Karpas-422 (cell line): ENCODE measurements at regions not wholly inside any gene's neighbourhood (a gene's known extent, or its start where the extent isn't known, plus 50 kb on each side); places are given as distances from the start of the nearest gene placed in this dataset.
"Not testable (repeated sequence)": the region's sequence is repeated elsewhere in the genome, so short reads cannot be mapped to it uniquely, and the experiment has no call there.

Experiments
- DNase-seq: peaks from one replicate; pipeline ENCODE4 v3.0.0-alpha.2; 2015
- H2AFZ ChIP-seq: fragments of 200-600 bp; sonication (generic); 2 replicates; pipeline ENCODE4 v1.6.1; 2014; ENCODE audit warnings: antibody characterized with exemption, low read length, mixed read lengths
- H3K27ac ChIP-seq: fragments of 200-600 bp; sonication (generic); 2 replicates; pipeline ENCODE4 v1.5.1; 2014; ENCODE audit warnings: mild to moderate bottlenecking, low read length, moderate library complexity
- H3K27me3 ChIP-seq: fragments of 200-600 bp; sonication (generic); 2 replicates; pipeline ENCODE4 v1.6.1; 2014; ENCODE audit warnings: low read length, mixed read lengths
- H3K36me3 ChIP-seq: fragments of 200-600 bp; sonication (generic); 2 replicates; pipeline ENCODE4 v1.6.1; 2014; ENCODE audit warnings: low read length, mixed read lengths; ENCODE audit not compliant: insufficient read depth
- H3K4me1 ChIP-seq: fragments of 200-600 bp; sonication (generic); 2 replicates; pipeline ENCODE4 v1.6.1; 2014; ENCODE audit warnings: mild to moderate bottlenecking, low read length, mixed read lengths
- H3K4me2 ChIP-seq: fragments of 200-600 bp; sonication (generic); 2 replicates; pipeline ENCODE4 v1.6.1; 2014; ENCODE audit warnings: low read length, low read depth, mild to moderate bottlenecking; ENCODE audit not compliant: poor library complexity, severe bottlenecking
- H3K4me3 ChIP-seq: fragments of 200-600 bp; sonication (generic); 2 replicates; pipeline ENCODE4 v1.5.1; 2014; ENCODE audit warnings: mild to moderate bottlenecking, antibody characterized with exemption, low read length, mixed read lengths
- H3K79me2 ChIP-seq: fragments of 200-600 bp; sonication (generic); 2 replicates; pipeline ENCODE4 v1.6.1; 2014; ENCODE audit warnings: mild to moderate bottlenecking, low read length, mixed read lengths
- H3K9ac ChIP-seq: fragments of 200-600 bp; sonication (generic); 2 replicates; pipeline ENCODE4 v1.6.0; 2014; ENCODE audit warnings: low read length
- H3K9me2 ChIP-seq: fragments of 200-600 bp; sonication (generic), shearing (Covaris generic); replicated peaks from 2 replicates; pipeline ENCODE4 v1.6.0; 2014; ENCODE audit warnings: mild to moderate bottlenecking, low read length, moderate library complexity; ENCODE audit not compliant: insufficient read depth
- H3K9me3 ChIP-seq: fragments of 300-700, 200-600 bp; sonication (generic); 2 replicates; pipeline ENCODE4 v1.6.1; 2014; ENCODE audit warnings: low read length, mixed read lengths
- H4K20me1 ChIP-seq: fragments of 200-600 bp; sonication (generic); 2 replicates; pipeline ENCODE4 v1.6.1; 2014; ENCODE audit warnings: mild to moderate bottlenecking, antibody characterized with exemption, low read length, low read depth; ENCODE audit not compliant: insufficient read depth

DNA sequence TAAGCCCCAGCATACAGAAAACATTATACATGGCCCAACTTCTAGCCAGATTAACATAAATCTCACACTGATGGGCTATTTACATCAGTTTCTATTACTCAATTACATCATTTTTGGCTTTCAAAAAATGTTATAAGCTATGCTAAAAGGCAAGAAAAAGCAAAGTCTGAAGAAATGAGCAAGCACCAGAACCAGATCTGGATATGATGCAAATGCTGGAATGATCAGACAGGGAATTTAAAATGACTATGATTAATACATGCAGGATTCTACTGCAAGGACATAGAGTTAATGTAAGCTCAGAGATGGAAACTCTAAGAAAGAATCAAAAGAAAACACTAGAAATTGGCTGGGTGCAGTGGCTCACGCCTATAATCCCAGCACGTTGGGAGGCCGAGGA lies 106.6 kb downstream of the BDH1 start:
- not testable (repeated sequence) for DNase-seq, H3K27me3 ChIP-seq, H4K20me1 ChIP-seq, H3K79me2 ChIP-seq, H3K36me3 ChIP-seq, H3K4me2 ChIP-seq, H3K9me2 ChIP-seq, H3K9me3 ChIP-seq, H3K4me1 ChIP-seq, H2AFZ ChIP-seq, H3K4me3 ChIP-seq, H3K27ac ChIP-seq, H3K9ac ChIP-seq

DNA sequence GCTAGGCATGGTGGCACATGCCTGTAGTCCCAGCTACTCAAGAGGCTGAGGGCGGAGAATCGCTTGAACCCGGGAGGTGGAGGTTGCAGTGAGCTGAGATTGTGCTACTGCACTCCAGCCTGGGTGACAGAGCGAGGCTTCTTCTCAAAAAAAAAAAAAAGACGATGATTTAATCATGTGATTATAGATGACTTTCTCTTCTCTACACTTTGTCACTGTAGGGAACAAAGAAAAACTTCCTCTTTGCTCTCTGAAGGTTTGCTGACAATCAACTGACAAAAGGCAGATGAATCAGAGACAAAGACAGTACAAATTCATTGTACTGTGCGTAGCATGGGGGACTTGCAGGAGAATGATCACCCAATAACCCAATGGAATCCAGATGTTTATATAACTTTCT lies 108.0 kb downstream of the BDH1 start:
- not testable (repeated sequence) for H3K4me1 ChIP-seq, H2AFZ ChIP-seq, H3K9ac ChIP-seq, H3K27me3 ChIP-seq, DNase-seq, H4K20me1 ChIP-seq, H3K9me2 ChIP-seq, H3K9me3 ChIP-seq, H3K27ac ChIP-seq, H3K36me3 ChIP-seq, H3K79me2 ChIP-seq, H3K4me2 ChIP-seq, H3K4me3 ChIP-seq

DNA sequence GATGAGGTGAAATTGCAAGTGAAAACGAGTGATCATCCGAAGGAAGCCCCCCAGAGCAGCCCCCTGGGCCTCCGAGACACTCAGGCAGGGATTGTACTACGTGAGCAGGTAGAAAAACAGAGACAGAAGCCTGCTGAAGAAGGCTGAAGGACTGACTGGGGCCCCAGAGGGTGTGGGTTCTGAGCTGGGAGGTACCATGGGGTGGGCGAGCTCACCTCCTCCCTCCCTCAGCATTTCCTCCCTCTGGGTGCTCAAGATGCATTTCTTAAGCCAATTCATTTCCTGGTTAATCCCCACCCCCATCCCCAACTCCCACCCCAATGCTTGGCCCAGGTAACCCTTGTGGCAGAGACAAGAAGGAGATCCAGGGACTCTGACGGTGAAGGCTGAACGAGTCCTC lies 108.7 kb downstream of the BDH1 start:
- Histone ChIP-seq H3K4me3 (no peak overlapping the region), H3K9me3 (no peaks in the 10 kb centered on the region), H2AFZ (no peak overlapping the region), H3K9me2 (no peaks in the 10 kb centered on the region), H3K36me3 (no peaks in the 10 kb centered on the region), H3K79me2 (no peaks in the 10 kb centered on the region), H3K27me3 (no peaks in the 10 kb centered on the region), H4K20me1 (no peaks in the 10 kb centered on the region), H3K4me2 (no peak overlapping the region), H3K9ac (no peak overlapping the region), H3K4me1 (no peaks in the 10 kb centered on the region), H3K27ac (no peak overlapping the region)
- no peak for DNase-seq

DNA sequence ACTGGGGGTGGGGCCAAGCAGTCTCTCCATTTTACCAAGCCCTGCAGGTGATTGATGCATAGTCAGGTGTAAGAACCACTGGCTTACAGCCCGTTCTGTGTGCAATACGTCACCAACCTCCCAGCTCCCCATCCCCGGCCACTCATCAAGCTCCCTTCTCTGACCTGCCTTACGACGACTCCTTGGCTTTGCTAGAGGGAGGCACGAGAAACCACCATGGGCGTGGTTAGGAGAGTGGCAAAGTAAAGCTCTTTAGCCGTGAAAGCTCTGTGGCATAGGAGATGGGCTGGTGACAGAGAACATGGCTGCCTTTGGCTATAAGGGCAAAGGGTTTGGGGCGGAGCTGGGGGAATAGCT lies 109.1 kb downstream of the BDH1 start:
- H4K20me1 ChIP-seq = no peaks in the 10 kb centered on the region
- no peak overlapping the region for H3K9ac ChIP-seq
- H3K4me2 ChIP-seq = no peak overlapping the region
- H3K9me3 ChIP-seq = no peaks in the 10 kb centered on the region
- no peaks in the 10 kb centered on the region for H3K79me2 ChIP-seq
- H3K27ac ChIP-seq = no peak overlapping the region
- H3K4me1 ChIP-seq = no peaks in the 10 kb centered on the region
- H3K4me3 ChIP-seq = no peak overlapping the region
- DNase-seq = no peak
- no peaks in the 10 kb centered on the region for H3K9me2 ChIP-seq
- no peaks in the 10 kb centered on the region for H3K27me3 ChIP-seq
- no peak overlapping the region for H2AFZ ChIP-seq
- no peaks in the 10 kb centered on the region for H3K36me3 ChIP-seq

DNA sequence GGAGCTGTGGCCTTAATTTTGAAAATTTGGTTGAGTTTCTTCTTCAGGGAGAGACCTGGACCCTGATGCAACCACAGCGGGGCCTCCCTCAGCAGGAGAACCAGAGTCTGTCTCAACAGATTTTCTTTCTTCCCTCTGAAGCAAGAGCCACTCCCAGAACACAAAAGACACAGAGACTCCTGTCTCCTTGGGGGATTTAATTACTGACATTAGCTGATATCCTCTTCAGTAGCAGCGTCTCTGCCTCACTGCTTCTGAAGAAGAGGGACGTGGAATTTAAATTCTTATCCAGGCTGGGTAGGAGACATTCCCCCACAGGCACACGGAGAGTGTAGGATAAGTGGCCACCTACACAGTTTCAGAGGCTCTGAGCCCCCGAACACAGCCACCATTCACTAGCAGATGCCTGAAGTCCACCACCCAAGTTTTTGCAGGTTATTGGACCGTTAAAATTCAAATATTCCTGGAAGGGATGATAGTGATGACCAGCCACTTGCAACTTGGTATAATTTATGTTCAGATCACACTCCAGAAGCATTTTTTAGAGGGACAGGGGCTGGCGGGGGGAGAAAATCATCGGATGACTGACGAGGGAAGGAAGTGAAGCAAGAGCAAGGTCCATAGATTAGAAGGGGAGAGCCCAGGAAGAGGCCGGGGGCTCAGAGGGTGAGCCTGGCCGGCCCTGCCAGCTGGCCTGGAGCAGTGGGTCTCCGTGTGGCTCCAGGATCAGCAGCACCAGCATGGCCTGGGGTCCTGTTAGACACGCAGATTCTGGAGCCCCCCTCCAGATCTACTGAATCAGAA lies 109.7 kb downstream of the BDH1 start:
- H3K4me2 ChIP-seq = no peak overlapping the region
- H3K36me3 ChIP-seq = no peaks in the 10 kb centered on the region
- H4K20me1 ChIP-seq = no peaks in the 10 kb centered on the region
- no peak overlapping the region for H3K4me3 ChIP-seq
- no peak overlapping the region for H3K9ac ChIP-seq
- no peaks in the 10 kb centered on the region for H3K79me2 ChIP-seq
- H3K27ac ChIP-seq = no peak overlapping the region
- H3K27me3 ChIP-seq = no peaks in the 10 kb centered on the region
- DNase-seq = no peak
- no peaks in the 10 kb centered on the region for H3K9me3 ChIP-seq
- no peaks in the 10 kb centered on the region for H3K9me2 ChIP-seq
- no peak overlapping the region for H2AFZ ChIP-seq
- no peaks in the 10 kb centered on the region for H3K4me1 ChIP-seq

DNA sequence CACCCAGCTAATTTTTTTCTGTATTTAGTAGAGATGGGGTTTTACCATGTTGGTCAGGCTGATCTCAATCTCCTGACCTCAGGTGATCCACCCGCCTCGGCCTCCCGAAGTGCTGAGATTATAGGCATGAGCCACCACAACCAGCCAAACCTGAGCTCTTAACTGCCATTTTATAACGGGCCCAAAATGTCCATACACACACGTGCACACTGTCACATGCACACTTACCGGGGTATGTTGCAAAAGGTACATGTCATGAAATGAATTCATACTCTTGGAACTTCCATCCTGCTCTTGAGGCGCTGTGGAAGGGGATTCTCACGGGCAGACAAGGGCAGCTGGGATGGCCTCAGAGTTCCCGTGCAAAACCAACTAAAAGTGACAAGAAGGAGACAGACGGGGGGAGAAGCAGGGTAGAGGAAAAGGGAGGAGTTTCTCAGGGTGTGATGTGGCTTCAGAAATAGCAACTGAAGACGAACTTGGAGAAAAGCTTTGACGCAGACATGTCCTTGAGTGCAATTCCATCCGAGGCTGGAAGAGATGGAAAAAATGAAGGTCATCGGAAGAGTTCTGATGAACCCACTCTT lies 110.9 kb downstream of the BDH1 start:
- Histone ChIP-seq H3K9ac (no peak overlapping the region), H3K4me3 (no peak overlapping the region), H2AFZ (no peak overlapping the region), H3K27ac (no peak overlapping the region), H3K79me2 (no peaks in the 10 kb centered on the region), H3K4me2 (no peak overlapping the region), H3K27me3 (no peaks in the 10 kb centered on the region), H3K9me2 (no peaks in the 10 kb centered on the region), H4K20me1 (no peaks in the 10 kb centered on the region), H3K9me3 (no peaks in the 10 kb centered on the region), H3K4me1 (no peaks in the 10 kb centered on the region), H3K36me3 (no peaks in the 10 kb centered on the region)
- no peak for DNase-seq

DNA sequence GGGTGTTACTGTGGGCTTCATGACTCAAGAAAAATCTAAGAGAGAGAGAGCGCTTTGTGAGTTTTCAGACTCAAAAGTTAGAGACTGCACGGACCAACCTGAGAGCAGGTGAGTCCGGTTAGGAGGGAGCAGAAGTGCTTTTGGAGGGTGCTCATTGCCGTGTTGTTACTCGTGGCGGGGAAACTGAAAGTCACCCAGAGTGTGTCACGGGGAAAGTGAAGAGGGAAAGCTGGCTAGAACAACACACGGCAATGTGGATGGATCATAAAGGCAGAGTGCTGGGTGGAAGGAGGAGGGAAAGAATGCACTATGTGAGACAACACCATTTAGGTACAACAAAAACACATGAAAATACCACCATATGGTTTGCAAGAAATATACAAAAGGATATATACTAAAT lies 112.3 kb downstream of the BDH1 start:
- Histone ChIP-seq H2AFZ (no peak overlapping the region), H3K79me2 (no peaks in the 10 kb centered on the region), H3K4me3 (no peak overlapping the region), H3K9me2 (no peaks in the 10 kb centered on the region), H3K4me2 (no peak overlapping the region), H4K20me1 (no peaks in the 10 kb centered on the region), H3K36me3 (no peaks in the 10 kb centered on the region), H3K27ac (no peak overlapping the region), H3K9me3 (no peaks in the 10 kb centered on the region), H3K4me1 (peaks cover 8% of the 10 kb centered on the region), H3K9ac (no peak overlapping the region), H3K27me3 (no peaks in the 10 kb centered on the region)
- no peak for DNase-seq

DNA sequence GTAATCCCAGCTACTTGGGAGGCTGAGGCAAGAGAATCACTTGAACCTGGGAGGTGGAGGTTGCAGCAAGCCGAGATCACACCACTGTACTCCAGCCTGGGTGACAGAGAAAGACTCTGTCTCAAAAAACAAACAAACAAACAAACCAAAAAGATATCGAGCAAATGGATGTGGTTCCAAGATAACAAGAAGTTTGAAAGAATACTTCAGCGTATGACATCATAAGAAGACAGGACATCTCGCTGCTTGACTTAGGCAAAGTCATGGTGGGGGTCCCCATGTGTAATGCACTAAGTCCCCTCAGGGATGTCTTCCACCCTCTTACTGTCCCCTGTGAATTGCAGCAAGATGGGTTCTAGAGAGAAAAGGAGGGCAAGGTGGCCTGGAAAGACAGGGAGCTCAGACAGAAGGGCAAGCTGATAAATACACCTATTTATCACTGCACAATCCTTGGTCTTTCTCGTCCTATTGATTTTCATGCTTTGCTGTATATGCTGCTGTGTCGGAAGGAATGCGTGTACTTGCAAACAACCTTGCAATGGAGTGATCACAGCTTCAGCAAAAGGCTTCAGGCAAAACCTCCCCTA lies 115.0 kb downstream of the BDH1 start:
- Histone ChIP-seq H3K4me2 (no peak overlapping the region), H3K9ac (no peak overlapping the region), H3K4me3 (no peak overlapping the region), H3K79me2 (no peaks in the 10 kb centered on the region), H3K9me3 (no peaks in the 10 kb centered on the region), H3K27me3 (no peaks in the 10 kb centered on the region), H2AFZ (no peak overlapping the region), H3K4me1 (peaks cover 9% of the 10 kb centered on the region), H3K27ac (no peak overlapping the region), H3K9me2 (no peaks in the 10 kb centered on the region), H4K20me1 (no peaks in the 10 kb centered on the region), H3K36me3 (no peaks in the 10 kb centered on the region)
- DNase-seq = no peak
